ENCODE measurements at regions not wholly inside any gene's neighbourhood (a gene's known extent, or its start where the extent isn't known, plus 50 kb on each side); places are given as distances from the start of the nearest gene placed in this dataset.

DNA sequence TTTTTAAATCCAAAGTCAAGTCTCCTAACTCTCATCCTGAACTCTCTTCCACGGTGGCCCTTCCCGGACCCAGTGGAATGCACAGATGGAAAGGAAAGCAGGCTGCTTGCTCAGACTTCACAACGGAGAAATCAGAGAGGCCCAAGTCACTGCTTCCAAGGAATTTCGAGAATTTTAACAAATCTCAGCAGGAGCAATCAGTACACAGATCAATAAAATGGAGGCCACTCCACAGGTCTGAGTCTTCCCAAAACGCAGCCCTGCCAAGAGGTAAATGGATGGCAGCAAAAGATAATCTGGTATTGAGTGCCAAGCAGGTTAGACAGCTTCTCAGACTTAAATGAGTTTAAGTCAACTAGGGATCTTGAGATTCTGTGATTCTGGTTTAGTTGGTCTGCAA is 81.1 kb upstream of the TIAM1 start:
- H3K27me3 Mint-ChIP-seq (ENCODE audit: low read depth, unreplicated experiment), result no peaks in the 10 kb centered on the region
- no peak for FAIRE-seq

DNA sequence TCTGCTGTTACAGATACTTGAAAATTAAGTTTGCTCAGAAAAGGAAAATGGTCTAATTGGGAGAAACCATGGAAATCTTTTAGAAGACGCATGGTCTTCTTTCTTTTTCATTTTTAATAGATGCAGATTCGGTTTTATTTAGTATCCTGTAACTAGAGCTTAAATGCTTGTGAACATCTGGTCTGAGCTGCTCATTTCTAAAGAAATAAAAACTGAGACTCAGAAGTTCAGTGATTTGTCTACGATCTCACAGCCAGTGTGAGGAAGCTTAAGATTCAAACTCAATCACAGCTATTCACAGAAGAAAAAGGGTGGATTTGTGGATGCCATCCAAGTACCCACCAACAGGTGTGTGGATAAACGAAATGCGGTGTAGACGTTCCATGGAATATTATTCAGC is 80.0 kb upstream of the TIAM1 start:
- Histone ChIP-seq H3K9ac (ENCODE audit: low read length) (no peak overlapping the region), H3K9me3 (ENCODE audit: insufficient read depth, low read depth, low read length) (no peaks in the 10 kb centered on the region), H3K36me3 (ENCODE audit: insufficient read depth, low read length) (no peaks in the 10 kb centered on the region), H3K79me2 (ENCODE audit: insufficient read depth, low read length) (no peaks in the 10 kb centered on the region), H3K4me3 (ENCODE audit: insufficient read depth, low read depth, low read length) (no peak overlapping the region), H2AFZ (ENCODE audit: low read depth, low read length) (no peak overlapping the region), H3K4me2 (ENCODE audit: low read length) (no peak overlapping the region), H3K27me3 (ENCODE audit: insufficient read depth, low read length) (no peaks in the 10 kb centered on the region), H3K27ac (ENCODE audit: low read depth, low read length) (no peak overlapping the region), H3K4me1 (ENCODE audit: insufficient read depth, low read length) (no peaks in the 10 kb centered on the region), H4K20me1 (ENCODE audit: insufficient read depth, low read length) (no peaks in the 10 kb centered on the region)
- FAIRE-seq, result no peak
- no peak overlapping the region for H3K27ac Mint-ChIP-seq (ENCODE audit: unreplicated experiment)
- peaks cover 14% of the 10 kb centered on the region for H3K4me1 Mint-ChIP-seq (ENCODE audit: low read depth, unreplicated experiment)
- DNase-seq (ENCODE audit: low read depth), result no peak
- no peak overlapping the region for H3K4me3 Mint-ChIP-seq (ENCODE audit: unreplicated experiment)
- H3K9me3 Mint-ChIP-seq (ENCODE audit: unreplicated experiment), result no peaks in the 10 kb centered on the region
- TF ChIP-seq, protein P1, sequence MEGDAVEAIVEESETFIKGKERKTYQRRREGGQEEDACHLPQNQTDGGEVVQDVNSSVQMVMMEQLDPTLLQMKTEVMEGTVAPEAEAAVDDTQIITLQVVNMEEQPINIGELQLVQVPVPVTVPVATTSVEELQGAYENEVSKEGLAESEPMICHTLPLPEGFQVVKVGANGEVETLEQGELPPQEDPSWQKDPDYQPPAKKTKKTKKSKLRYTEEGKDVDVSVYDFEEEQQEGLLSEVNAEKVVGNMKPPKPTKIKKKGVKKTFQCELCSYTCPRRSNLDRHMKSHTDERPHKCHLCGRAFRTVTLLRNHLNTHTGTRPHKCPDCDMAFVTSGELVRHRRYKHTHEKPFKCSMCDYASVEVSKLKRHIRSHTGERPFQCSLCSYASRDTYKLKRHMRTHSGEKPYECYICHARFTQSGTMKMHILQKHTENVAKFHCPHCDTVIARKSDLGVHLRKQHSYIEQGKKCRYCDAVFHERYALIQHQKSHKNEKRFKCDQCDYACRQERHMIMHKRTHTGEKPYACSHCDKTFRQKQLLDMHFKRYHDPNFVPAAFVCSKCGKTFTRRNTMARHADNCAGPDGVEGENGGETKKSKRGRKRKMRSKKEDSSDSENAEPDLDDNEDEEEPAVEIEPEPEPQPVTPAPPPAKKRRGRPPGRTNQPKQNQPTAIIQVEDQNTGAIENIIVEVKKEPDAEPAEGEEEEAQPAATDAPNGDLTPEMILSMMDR (IDR thresholded peaks at IDR 0.05; ENCODE audit: insufficient read depth, low read depth, low read length), result no peak
- TF ChIP-seq EZH2 (IDR thresholded peaks at IDR 0.05; ENCODE audit: insufficient read depth, low read length), result no peak
- H3K27me3 Mint-ChIP-seq (ENCODE audit: low read depth, unreplicated experiment), result no peaks in the 10 kb centered on the region
- peaks cover 2% of the 10 kb centered on the region for H3K36me3 Mint-ChIP-seq (ENCODE audit: low read depth, unreplicated experiment)

More for the DNA sequence above, 81.1 kb upstream of the TIAM1 start:
- no peaks in the 10 kb centered on the region for H3K36me3 ChIP-seq (ENCODE audit: insufficient read depth, low read length)
- H3K4me2 ChIP-seq (ENCODE audit: low read length), result no peak overlapping the region
- H2AFZ ChIP-seq (ENCODE audit: low read depth, low read length), result no peak overlapping the region
- no peak overlapping the region for H3K27ac ChIP-seq (ENCODE audit: low read depth, low read length)
- Mint-ChIP-seq H3K27ac (ENCODE audit: unreplicated experiment) (peak overlapping the region; percentile 69), H3K4me3 (ENCODE audit: unreplicated experiment) (no peak overlapping the region), H3K9me3 (ENCODE audit: unreplicated experiment) (no peaks in the 10 kb centered on the region), H3K4me1 (ENCODE audit: low read depth, unreplicated experiment) (peaks cover 14% of the 10 kb centered on the region), H3K36me3 (ENCODE audit: low read depth, unreplicated experiment) (peaks cover 2% of the 10 kb centered on the region)
- H3K79me2 ChIP-seq (ENCODE audit: insufficient read depth, low read length), result no peaks in the 10 kb centered on the region
- no peaks in the 10 kb centered on the region for H3K4me1 ChIP-seq (ENCODE audit: insufficient read depth, low read length)
- H3K9me3 ChIP-seq (ENCODE audit: insufficient read depth, low read depth, low read length), result no peaks in the 10 kb centered on the region
- no peaks in the 10 kb centered on the region for H4K20me1 ChIP-seq (ENCODE audit: insufficient read depth, low read length)
- no peak for TF ChIP-seq EZH2 (IDR thresholded peaks at IDR 0.05; ENCODE audit: insufficient read depth, low read length)
- TF ChIP-seq, protein P1 (IDR thresholded peaks at IDR 0.05; ENCODE audit: insufficient read depth, low read depth, low read length), result no peak
- DNase-seq (ENCODE audit: low read depth), result no peak
- H3K27me3 ChIP-seq (ENCODE audit: insufficient read depth, low read length), result no peaks in the 10 kb centered on the region
- no peak overlapping the region for H3K9ac ChIP-seq (ENCODE audit: low read length)
- no peak overlapping the region for H3K4me3 ChIP-seq (ENCODE audit: insufficient read depth, low read depth, low read length)

DNA sequence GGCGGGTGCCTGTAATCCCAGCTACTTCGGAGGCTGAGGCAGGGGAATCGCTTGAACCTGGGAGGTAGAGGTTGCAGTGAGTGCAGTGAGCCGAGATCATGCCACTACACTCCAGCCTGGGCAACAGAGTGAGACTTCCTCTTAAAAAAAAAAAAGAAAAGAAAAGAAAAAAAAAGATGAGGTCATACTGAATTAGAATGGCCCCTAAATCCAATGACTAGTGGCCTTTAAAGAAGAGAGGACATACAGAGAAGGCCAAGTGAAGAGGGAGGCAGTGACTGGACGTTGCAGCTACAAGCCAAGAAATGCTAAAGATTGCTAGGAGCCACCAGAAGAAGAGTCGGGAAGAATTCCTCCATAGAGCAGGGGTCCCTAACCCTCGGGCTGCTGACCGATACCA is 76.9 kb upstream of the TIAM1 start:
- no peak for FAIRE-seq
- no peaks in the 10 kb centered on the region for H3K27me3 Mint-ChIP-seq (ENCODE audit: low read depth, unreplicated experiment)

More for the DNA sequence above, 76.9 kb upstream of the TIAM1 start:
- Histone ChIP-seq H4K20me1 (ENCODE audit: insufficient read depth, low read length) (no peaks in the 10 kb centered on the region), H3K4me1 (ENCODE audit: insufficient read depth, low read length) (no peaks in the 10 kb centered on the region), H3K9ac (ENCODE audit: low read length) (no peak overlapping the region), H3K27ac (ENCODE audit: low read depth, low read length) (no peak overlapping the region), H3K4me3 (ENCODE audit: insufficient read depth, low read depth, low read length) (no peak overlapping the region), H3K79me2 (ENCODE audit: insufficient read depth, low read length) (no peaks in the 10 kb centered on the region), H2AFZ (ENCODE audit: low read depth, low read length) (no peak overlapping the region), H3K4me2 (ENCODE audit: low read length) (no peak overlapping the region), H3K36me3 (ENCODE audit: insufficient read depth, low read length) (no peaks in the 10 kb centered on the region), H3K9me3 (ENCODE audit: insufficient read depth, low read depth, low read length) (no peaks in the 10 kb centered on the region), H3K27me3 (ENCODE audit: insufficient read depth, low read length) (no peaks in the 10 kb centered on the region)
- no peak for DNase-seq (ENCODE audit: low read depth)
- no peak for TF ChIP-seq EZH2 (IDR thresholded peaks at IDR 0.05; ENCODE audit: insufficient read depth, low read length)
- TF ChIP-seq, protein P1 (IDR thresholded peaks at IDR 0.05; ENCODE audit: insufficient read depth, low read depth, low read length), result no peak
- H3K4me3 Mint-ChIP-seq (ENCODE audit: unreplicated experiment), result no peak overlapping the region
- peaks cover 7% of the 10 kb centered on the region for H3K4me1 Mint-ChIP-seq (ENCODE audit: low read depth, unreplicated experiment)
- no peak overlapping the region for H3K27ac Mint-ChIP-seq (ENCODE audit: unreplicated experiment)
- peaks cover 2% of the 10 kb centered on the region for H3K36me3 Mint-ChIP-seq (ENCODE audit: low read depth, unreplicated experiment)
- H3K9me3 Mint-ChIP-seq (ENCODE audit: unreplicated experiment), result no peaks in the 10 kb centered on the region

Measured in astrocyte (in vitro differentiated cells and primary cell).